HepG2 (cell line): ENCODE measurements at regions not wholly inside any gene's neighbourhood (a gene's known extent, or its start where the extent isn't known, plus 50 kb on each side); places are given as distances from the start of the nearest gene placed in this dataset.

Experiments
- ATAC-seq: fragments of 200-7000 bp; cut with Tn5 transposase; 3 replicates; pipeline ENCODE4 v1.9.1; 2020; ENCODE audit warnings: mild to moderate bottlenecking, moderate library complexity
- BruUV-seq: library from RNA; stranded (reverse); fragments of 400-500 nt; replicated peaks from 2 replicates; lab custom pipeline; 2021; lab: Mats Ljungman, UMichigan
- CTCF ChIA-PET: fragments of 300-600 bp; formaldehyde crosslinking; extraction: SDS; loops from one replicate; lab custom pipeline; 2021; ENCODE audit warnings: low total read pairs, inconsistent platforms, low intra/inter-chr PET ratio; lab: Yijun Ruan, JAX
- POLR2A ChIA-PET: fragments of 350-600 bp; sonication (Branson Sonifier 250); formaldehyde crosslinking; loops from one replicate; lab custom pipeline; 2020; ENCODE audit warnings: antibody characterized with exemption, inconsistent platforms; lab: Yijun Ruan, JAX
- DNase-seq: peaks from one replicate; pipeline ENCODE4 v3.0.0-alpha.2; 2015; ENCODE audit warnings: low spot score
- FAIRE-seq: peaks from 3 replicates; lab custom pipeline; 2011; peaks lifted over from hg19 to GRCh38; lab: Jason Lieb, UNC
- H2AFZ ChIP-seq: one replicate; pipeline ENCODE4 v1.6.1; 2011; ENCODE audit warnings: low read length, inconsistent platforms
- H3K27ac ChIP-seq: fragments of 300-600 bp; 3 replicates; pipeline ENCODE4 v1.8.0; 2011; ENCODE audit warnings: mixed run types, mild to moderate bottlenecking, mixed read lengths, low read length, inconsistent platforms; ENCODE audit not compliant: insufficient read depth; ENCODE audit errors: extremely low read length
- H3K27me3 ChIP-seq, 2 experiments: fragments of 200-600 bp in 1 of 2; 2 replicates in 1 of 2; 3 replicates in 1 of 2; pipeline versions ENCODE4 v1.6.0 to v1.8.0; 2011; ENCODE audit warnings: low read length in 2 of 2, mild to moderate bottlenecking in 2 of 2, moderate library complexity in 2 of 2, inconsistent platforms in 1 of 2; ENCODE audit not compliant: insufficient read depth in 2 of 2, control insufficient read depth in 1 of 2
- H3K36me3 ChIP-seq, 2 experiments: fragments of 200-600 bp in 1 of 2; replicated peaks in 1 of 2; 2 replicates in 1 of 2; 3 replicates in 1 of 2; pipeline versions ENCODE4 v1.5.1 to v1.8.0; 2011; ENCODE audit warnings: low read length in 2 of 2, inconsistent platforms in 1 of 2; ENCODE audit not compliant: insufficient read depth in 2 of 2, control insufficient read depth in 1 of 2
- H3K4me1 ChIP-seq: 2 replicates; pipeline ENCODE4 v1.5.1; 2012; ENCODE audit warnings: low read length, inconsistent platforms; ENCODE audit not compliant: insufficient read depth
- H3K4me2 ChIP-seq: 2 replicates; pipeline ENCODE4 v1.6.0; 2011; ENCODE audit warnings: low read depth, low read length, inconsistent platforms
- H3K4me3 ChIP-seq, 3 experiments: fragments of 200-600 bp in 1 of 3; sonication (generic), shearing (Covaris generic) in 1 of 3; replicated peaks in 1 of 3; 2 replicates each; pipeline ENCODE4 v1.5.1; 2011 to 2016; ENCODE audit warnings: low read length in 3 of 3, inconsistent platforms in 2 of 3, low read depth in 2 of 3, mild to moderate bottlenecking in 2 of 3, control low read depth in 1 of 3, mixed read lengths in 1 of 3; ENCODE audit not compliant: insufficient read depth in 1 of 3
- H3K79me2 ChIP-seq: one replicate; pipeline ENCODE4 v1.6.1; 2011; ENCODE audit warnings: low read length, inconsistent platforms; ENCODE audit not compliant: insufficient read depth
- H3K9ac ChIP-seq: 2 replicates; pipeline ENCODE4 v1.6.0; 2011; ENCODE audit warnings: mild to moderate bottlenecking, low read depth, low read length, inconsistent platforms; ENCODE audit not compliant: insufficient read depth
- H3K9me3 ChIP-seq: 2 replicates; pipeline ENCODE4 v1.5.1; 2012; ENCODE audit warnings: mild to moderate bottlenecking, low read length
- H4K20me1 ChIP-seq: 2 replicates; pipeline ENCODE4 v1.6.0; 2011; ENCODE audit warnings: inconsistent platforms, mild to moderate bottlenecking, low read length, moderate library complexity; ENCODE audit not compliant: insufficient read depth
- ATF7-NPFF ChIP-seq: sonication (generic); formaldehyde crosslinking; IDR thresholded peaks from 2 replicates; pipeline ENCODE4 v1.8.1; 2023; ENCODE audit warnings: mild to moderate bottlenecking, low read depth, missing genetic modification reagents, moderate library complexity
- HNRNPK ChIP-seq: fragments of 200-400 bp; formaldehyde crosslinking; IDR thresholded peaks from 2 replicates; pipeline ENCODE4 v1.6.1; 2018; ENCODE audit warnings: low read length, low read depth, moderate library complexity, mild to moderate bottlenecking; ENCODE audit not compliant: poor library complexity, severe bottlenecking
- JARID2 ChIP-seq: sonication (generic); formaldehyde crosslinking; IDR thresholded peaks from 2 replicates; pipeline ENCODE4 v1.8.1; 2023; ENCODE audit warnings: missing genetic modification reagents, inconsistent platforms; ENCODE audit not compliant: insufficient replicate concordance
- KDM4B ChIP-seq: sonication (generic); formaldehyde crosslinking; IDR thresholded peaks from 2 replicates; pipeline ENCODE4 v1.4.0; 2020; ENCODE audit warnings: missing genetic modification reagents
- RAD51 ChIP-seq: fragments of 450-650 bp; IDR thresholded peaks from 2 replicates; pipeline ENCODE4 v1.6.1; 2016; ENCODE audit warnings: borderline replicate concordance
- SATB2 ChIP-seq: sonication (generic); formaldehyde crosslinking; IDR thresholded peaks from 2 replicates; pipeline ENCODE4 v1.5.0; 2020; ENCODE audit warnings: missing genetic modification reagents
- SMAD3 ChIP-seq: sonication (generic); formaldehyde crosslinking; IDR thresholded peaks from 2 replicates; pipeline ENCODE4 v1.4.0; 2020; ENCODE audit warnings: missing genetic modification reagents
- TBL1XR1 ChIP-seq: fragments of 150-350 bp; IDR thresholded peaks from 2 replicates; pipeline ENCODE4 v1.6.1; 2014; ENCODE audit warnings: borderline replicate concordance, low read length; ENCODE audit not compliant: partially characterized antibody
- ZNF292 ChIP-seq: sonication (generic); formaldehyde crosslinking; IDR thresholded peaks from 2 replicates; pipeline ENCODE4 v1.8.1; 2022; ENCODE audit warnings: mild to moderate bottlenecking, low read depth, missing genetic modification reagents, borderline replicate concordance
- WGBS: methylation state at CpG from one replicate; pipeline ENCODE4 v1.1.6; 2017; ENCODE audit warnings: low lambda C conversion rate; 5-methylcytosine and 5-hydroxymethylcytosine counted together
- in situ Hi-C: cut with HindIII; loops from 2 replicates; pipeline ENCODE4 v1.10.0; 2017; ENCODE audit warnings: low pct_unique_long_range_greater_than_20kb; ENCODE audit not compliant: extremely low pct_ligation_motif_present
- intact Hi-C: fragments of 100-400 bp; cut with micrococcal nuclease; formaldehyde crosslinking; loops from one replicate; pipeline ENCODE4 v1.10.0; 2022; ENCODE audit not compliant: unreplicated experiment
- TF ChIP-seq, protein P1 (sequence below): sonication (generic); formaldehyde crosslinking; IDR thresholded peaks from 2 replicates; pipeline ENCODE4 v1.4.0; 2020; ENCODE audit warnings: mild to moderate bottlenecking, low read depth, missing genetic modification reagents
- TF ChIP-seq, protein P2 (sequence below): fragments of 450-650 bp; IDR thresholded peaks from 2 replicates; pipeline ENCODE4 v1.6.1; 2017

GRCh38 chr4:173880897-173881296 is 350.9 kb upstream of the HAND2 start:
- no peaks in the 10 kb centered on the region for H3K4me1 ChIP-seq
- BruUV-seq: no TSS peak
- POLR2A ChIA-PET: no interaction called here
- CTCF ChIA-PET: no interaction called here
- DNase-seq: no peak
- no peak overlapping the region for H2AFZ ChIP-seq
- H3K79me2 ChIP-seq: no peaks in the 10 kb centered on the region
- ATAC-seq: no peak
- TF ChIP-seq RAD51 (no peak), SATB2 (CRISPR knock-in tag) (no peak), ATF7-NPFF (no peak), TBL1XR1 (no peak), ZNF292 (CRISPR knock-in tag) (no peak), SMAD3 (no peak), KDM4B (CRISPR knock-in tag) (no peak), JARID2 (no peak), HNRNPK (no peak)
- TF ChIP-seq, protein P1, sequence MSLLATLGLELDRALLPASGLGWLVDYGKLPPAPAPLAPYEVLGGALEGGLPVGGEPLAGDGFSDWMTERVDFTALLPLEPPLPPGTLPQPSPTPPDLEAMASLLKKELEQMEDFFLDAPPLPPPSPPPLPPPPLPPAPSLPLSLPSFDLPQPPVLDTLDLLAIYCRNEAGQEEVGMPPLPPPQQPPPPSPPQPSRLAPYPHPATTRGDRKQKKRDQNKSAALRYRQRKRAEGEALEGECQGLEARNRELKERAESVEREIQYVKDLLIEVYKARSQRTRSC (CRISPR knock-in tag): no peak
- TF ChIP-seq, protein P2, sequence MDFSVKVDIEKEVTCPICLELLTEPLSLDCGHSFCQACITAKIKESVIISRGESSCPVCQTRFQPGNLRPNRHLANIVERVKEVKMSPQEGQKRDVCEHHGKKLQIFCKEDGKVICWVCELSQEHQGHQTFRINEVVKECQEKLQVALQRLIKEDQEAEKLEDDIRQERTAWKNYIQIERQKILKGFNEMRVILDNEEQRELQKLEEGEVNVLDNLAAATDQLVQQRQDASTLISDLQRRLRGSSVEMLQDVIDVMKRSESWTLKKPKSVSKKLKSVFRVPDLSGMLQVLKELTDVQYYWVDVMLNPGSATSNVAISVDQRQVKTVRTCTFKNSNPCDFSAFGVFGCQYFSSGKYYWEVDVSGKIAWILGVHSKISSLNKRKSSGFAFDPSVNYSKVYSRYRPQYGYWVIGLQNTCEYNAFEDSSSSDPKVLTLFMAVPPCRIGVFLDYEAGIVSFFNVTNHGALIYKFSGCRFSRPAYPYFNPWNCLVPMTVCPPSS: no peak
- H3K9ac ChIP-seq: no peak overlapping the region
- 0% methylated on average over 1 of the region's 1 CpG for WGBS
- no peak for FAIRE-seq
- H3K27ac ChIP-seq: no peak overlapping the region
- intact Hi-C loops (no loop called here), in situ Hi-C loops (no loop called here)
- no peaks in the 10 kb centered on the region for H3K9me3 ChIP-seq
- no peaks in the 10 kb centered on the region for H4K20me1 ChIP-seq
- H3K27me3 ChIP-seq: no peaks in the 10 kb centered on the region
- H3K4me2 ChIP-seq: no peak overlapping the region
- H3K36me3 ChIP-seq: no peaks in the 10 kb centered on the region
- no peak overlapping the region for H3K4me3 ChIP-seq
